Left ventricle myocardium inferior (tissue), 1 donor: ENCODE measurements at regions not wholly inside any gene's neighbourhood (a gene's known extent, or its start where the extent isn't known, plus 50 kb on each side); places are given as distances from the start of the nearest gene placed in this dataset.
A peak's percentile ranks its signal among the peaks of the same experiment; 100 is the strongest.

ENCODE experiments used
- DNase-seq: peaks from one replicate; pipeline ENCODE4 v3.0.0-alpha.2; 2020
- H3K27ac ChIP-seq: fragments of 200-600 bp; replicated peaks from 2 replicates; pipeline ENCODE4 v1.8.0; 2021
- H3K27me3 ChIP-seq: fragments of 200-600 bp; 2 replicates; pipeline ENCODE4 v1.8.0; 2021; ENCODE audit warnings: low read depth
- H3K36me3 ChIP-seq: fragments of 200-600 bp; 2 replicates; pipeline ENCODE4 v1.8.0; 2021
- H3K4me1 ChIP-seq: fragments of 200-600 bp; 2 replicates; pipeline ENCODE4 v1.8.0; 2021
- H3K4me3 ChIP-seq: fragments of 200-600 bp; 2 replicates; pipeline ENCODE4 v1.8.0; 2021; ENCODE audit warnings: mild to moderate bottlenecking, moderate library complexity
- H3K9me3 ChIP-seq: fragments of 200-600 bp; replicated peaks from 2 replicates; pipeline ENCODE4 v1.8.0; 2021
- CTCF ChIP-seq: fragments of 200-600 bp; IDR thresholded peaks from 2 replicates; pipeline ENCODE4 v1.8.0; 2021; ENCODE audit warnings: antibody characterized with exemption, mild to moderate bottlenecking, borderline replicate concordance
- intact Hi-C: fragments of 100-400 bp; cut with micrococcal nuclease; formaldehyde crosslinking; loops from one replicate; pipeline ENCODE4 v1.11.0; 2022
- donor health status: DM: no; HTN: yes; CAD: no; lungs with severe emphysema.

GRCh38 chr1:56309065-56309464, 270.3 kb downstream of the PLPP3 start:
- Histone ChIP-seq H3K9me3 (peaks cover 17% of the 10 kb centered on the region), H3K4me3 (no peak overlapping the region), H3K4me1 (peaks cover 28% of the 10 kb centered on the region), H3K27me3 (no peaks in the 10 kb centered on the region), H3K27ac (peak overlapping the region; percentile 15), H3K36me3 (peaks cover 4% of the 10 kb centered on the region)
- DNase-seq = no peak
- intact Hi-C loops = no loop called here
- TF ChIP-seq CTCF = no peak

GRCh38 chr1:56304975-56305374, 274.4 kb downstream of the PLPP3 start:
- intact Hi-C loops = no loop called here
- TF ChIP-seq CTCF = no peak
- Histone ChIP-seq H3K27me3 (no peaks in the 10 kb centered on the region), H3K4me1 (peaks cover 47% of the 10 kb centered on the region), H3K9me3 (peaks cover 11% of the 10 kb centered on the region), H3K27ac (peak overlapping the region; percentile 80), H3K4me3 (no peak overlapping the region), H3K36me3 (no peaks in the 10 kb centered on the region)
- no peak for DNase-seq

- intact Hi-C loops = no loop called here
- Histone ChIP-seq H3K27me3 (no peaks in the 10 kb centered on the region), H3K9me3 (peaks cover 11% of the 10 kb centered on the region), H3K27ac (peak overlapping the region; percentile 80), H3K36me3 (no peaks in the 10 kb centered on the region), H3K4me3 (no peak overlapping the region), H3K4me1 (peaks cover 38% of the 10 kb centered on the region)
- no peak for TF ChIP-seq CTCF
- no peak for DNase-seq
Measured at GRCh38 chr1:56303805-56304204, 275.6 kb downstream of the PLPP3 start.

GRCh38 chr1:56302878-56303277, 276.5 kb downstream of the PLPP3 start:
- Histone ChIP-seq H3K4me1 (peaks cover 42% of the 10 kb centered on the region), H3K36me3 (no peaks in the 10 kb centered on the region), H3K27ac (no peak overlapping the region), H3K27me3 (no peaks in the 10 kb centered on the region), H3K4me3 (no peak overlapping the region), H3K9me3 (peaks cover 2% of the 10 kb centered on the region)
- no peak for DNase-seq
- intact Hi-C loops = no loop called here
- TF ChIP-seq CTCF = no peak

GRCh38 chr1:56301791-56302190, 277.6 kb downstream of the PLPP3 start:
- no peaks in the 10 kb centered on the region for H3K36me3 ChIP-seq
- H3K27ac ChIP-seq = no peak overlapping the region
- H3K9me3 ChIP-seq = no peaks in the 10 kb centered on the region
- H3K4me3 ChIP-seq = no peak overlapping the region
- DNase-seq = no peak
- intact Hi-C loops = no loop called here
- no peaks in the 10 kb centered on the region for H3K27me3 ChIP-seq
- no peak for TF ChIP-seq CTCF
- peaks cover 53% of the 10 kb centered on the region for H3K4me1 ChIP-seq

GRCh38 chr1:56300836-56301235, 278.5 kb downstream of the PLPP3 start:
- no peak for TF ChIP-seq CTCF
- Histone ChIP-seq H3K4me3 (no peak overlapping the region), H3K36me3 (no peaks in the 10 kb centered on the region), H3K9me3 (no peaks in the 10 kb centered on the region), H3K4me1 (peaks cover 60% of the 10 kb centered on the region), H3K27ac (no peak overlapping the region), H3K27me3 (no peaks in the 10 kb centered on the region)
- intact Hi-C loops = no loop called here
- no peak for DNase-seq
